ENCODE measurements at regions not wholly inside any gene's neighbourhood (a gene's known extent, or its start where the extent isn't known, plus 50 kb on each side); places are given as distances from the start of the nearest gene placed in this dataset.

DNA sequence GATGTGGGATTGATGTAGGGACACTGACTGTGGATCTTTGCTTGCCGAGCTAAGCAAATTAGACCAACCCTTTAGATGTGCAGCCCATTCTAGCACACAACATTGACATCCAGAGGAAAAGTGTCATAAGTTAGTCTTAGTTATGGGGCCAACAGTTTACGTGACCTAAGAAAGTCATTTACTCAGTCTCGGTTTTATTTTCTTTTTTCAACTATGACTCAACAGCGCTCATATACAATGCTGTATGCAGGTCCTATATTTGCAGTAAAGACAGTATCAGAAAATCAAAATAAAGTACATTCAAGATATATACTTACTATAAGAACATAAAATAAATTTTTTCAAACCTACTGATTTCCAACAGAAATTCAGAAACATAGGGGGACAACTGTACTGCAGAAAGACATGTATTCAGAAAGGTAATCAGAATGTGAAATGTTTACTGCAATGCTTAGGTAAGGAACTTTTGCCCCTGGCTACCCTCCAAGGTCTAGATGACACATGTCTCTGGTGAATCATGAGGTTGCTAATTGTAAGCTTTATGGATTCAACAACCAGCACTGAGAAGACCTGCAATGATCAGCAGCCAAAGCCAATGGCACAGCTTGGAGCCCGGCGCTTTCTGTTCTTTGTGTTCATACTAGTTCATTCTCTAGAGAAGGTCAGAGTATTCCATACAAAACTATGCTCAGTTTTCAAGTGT lies 317.5 kb upstream of the CNTN6 start:
- no peaks in the 10 kb centered on the region for H3K4me1 Mint-ChIP-seq
- TF ChIP-seq CTCF (conservative IDR thresholded peaks at IDR 0.05), result no peak
- no peaks in the 10 kb centered on the region for H3K36me3 Mint-ChIP-seq (ENCODE audit: low read depth)
- H3K27ac Mint-ChIP-seq (ENCODE audit: unreplicated experiment), result no peak overlapping the region
- DNase-seq (ENCODE audit: low read depth, low spot score), result no peak
- H3K9me3 Mint-ChIP-seq, result peaks cover 7% of the 10 kb centered on the region
- H3K4me3 Mint-ChIP-seq, result no peak overlapping the region
- H3K27me3 Mint-ChIP-seq (ENCODE audit: low read depth), result no peaks in the 10 kb centered on the region

- H3K4me3 Mint-ChIP-seq, result no peak overlapping the region
- no peak for DNase-seq (ENCODE audit: low read depth, low spot score)
- H3K36me3 Mint-ChIP-seq (ENCODE audit: low read depth), result no peaks in the 10 kb centered on the region
- peaks cover 4% of the 10 kb centered on the region for H3K9me3 Mint-ChIP-seq
- H3K4me1 Mint-ChIP-seq, result no peaks in the 10 kb centered on the region
- H3K27me3 Mint-ChIP-seq (ENCODE audit: low read depth), result no peaks in the 10 kb centered on the region
- no peak overlapping the region for H3K27ac Mint-ChIP-seq (ENCODE audit: unreplicated experiment)
- TF ChIP-seq CTCF (conservative IDR thresholded peaks at IDR 0.05), result no peak
These were observed 312.3 kb upstream of the CNTN6 start for GRCh38 chr3:780505-780904.

- no peak for DNase-seq (ENCODE audit: low read depth, low spot score)
- no peak overlapping the region for H3K27ac Mint-ChIP-seq (ENCODE audit: unreplicated experiment)
- H3K4me3 Mint-ChIP-seq, result no peak overlapping the region
- TF ChIP-seq CTCF (conservative IDR thresholded peaks at IDR 0.05), result no peak
- peaks cover 2% of the 10 kb centered on the region for H3K9me3 Mint-ChIP-seq
- no peaks in the 10 kb centered on the region for H3K27me3 Mint-ChIP-seq (ENCODE audit: low read depth)
- H3K4me1 Mint-ChIP-seq, result no peaks in the 10 kb centered on the region
- no peaks in the 10 kb centered on the region for H3K36me3 Mint-ChIP-seq (ENCODE audit: low read depth)
These were observed 301.4 kb upstream of the CNTN6 start for GRCh38 chr3:791442-791841.

- Mint-ChIP-seq H3K27ac (ENCODE audit: unreplicated experiment) (no peak overlapping the region), H3K27me3 (ENCODE audit: low read depth) (no peaks in the 10 kb centered on the region), H3K4me1 (no peaks in the 10 kb centered on the region), H3K4me3 (no peak overlapping the region), H3K9me3 (peaks cover 2% of the 10 kb centered on the region), H3K36me3 (ENCODE audit: low read depth) (no peaks in the 10 kb centered on the region)
- TF ChIP-seq CTCF (conservative IDR thresholded peaks at IDR 0.05), result no peak
- no peak for DNase-seq (ENCODE audit: low read depth, low spot score)
These were observed 300.2 kb upstream of the CNTN6 start for GRCh38 chr3:792630-793029.

DNA sequence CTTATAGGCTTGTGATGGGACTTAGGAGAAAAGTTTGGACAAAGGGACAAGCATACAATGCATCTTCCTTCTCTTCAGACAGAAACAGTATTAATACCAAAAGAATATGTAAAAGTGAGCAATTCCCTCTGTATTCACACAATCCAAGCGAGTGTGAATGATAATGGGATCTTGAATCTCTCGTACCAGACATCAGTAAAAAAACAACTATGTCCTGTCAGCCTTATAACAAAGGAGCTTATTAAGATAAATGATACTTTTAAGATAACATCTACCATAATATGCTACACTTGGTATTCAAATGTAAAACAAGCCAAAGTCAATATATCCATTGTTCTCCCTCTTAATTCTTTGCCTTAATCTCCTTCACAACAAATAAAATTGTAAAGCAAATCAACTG lies 288.6 kb upstream of the CNTN6 start:
- Mint-ChIP-seq H3K9me3 (peaks cover 7% of the 10 kb centered on the region), H3K4me3 (no peak overlapping the region), H3K4me1 (no peaks in the 10 kb centered on the region), H3K27me3 (ENCODE audit: low read depth) (no peaks in the 10 kb centered on the region), H3K36me3 (ENCODE audit: low read depth) (no peaks in the 10 kb centered on the region), H3K27ac (ENCODE audit: unreplicated experiment) (no peak overlapping the region)
- no peak for DNase-seq (ENCODE audit: low read depth, low spot score)
- no peak for TF ChIP-seq CTCF (conservative IDR thresholded peaks at IDR 0.05)

All from neural crest cell (in vitro differentiated cells).